Endodermal cell (in vitro differentiated cells): ENCODE measurements at regions not wholly inside any gene's neighbourhood (a gene's known extent, or its start where the extent isn't known, plus 50 kb on each side); places are given as distances from the start of the nearest gene placed in this dataset.

Source experiments
- DNase-seq: peaks from one replicate; pipeline ENCODE4 v3.0.0-alpha.2; 2017
- H3K27ac ChIP-seq: 2 replicates; pipeline ENCODE4 v1.5.1; 2013; ENCODE audit warnings: mild to moderate bottlenecking, low read depth, low read length, moderate library complexity
- H3K27me3 ChIP-seq: 2 replicates; pipeline ENCODE4 v1.6.1; 2013; ENCODE audit warnings: mild to moderate bottlenecking, low read length, moderate library complexity; ENCODE audit not compliant: insufficient read depth, control insufficient read depth, poor library complexity, severe bottlenecking
- H3K36me3 ChIP-seq: 2 replicates; pipeline ENCODE4 v1.7.0; 2013; ENCODE audit warnings: mild to moderate bottlenecking, low read length, moderate library complexity; ENCODE audit not compliant: control insufficient read depth, insufficient read depth
- H3K4me1 ChIP-seq: one replicate; pipeline ENCODE4 v1.7.0; 2013; ENCODE audit warnings: low read length; ENCODE audit not compliant: control insufficient read depth, insufficient read depth
- H3K4me3 ChIP-seq: 2 replicates; pipeline ENCODE4 v1.5.1; 2013; ENCODE audit warnings: mild to moderate bottlenecking, low read length, moderate library complexity
- H3K9ac ChIP-seq: 2 replicates; pipeline ENCODE4 v1.6.1; 2013; ENCODE audit warnings: mild to moderate bottlenecking, low read length, moderate library complexity; ENCODE audit not compliant: poor library complexity, severe bottlenecking; ENCODE audit errors: extremely low read depth
- H3K9me3 ChIP-seq: 2 replicates; pipeline ENCODE4 v1.6.1; 2013; ENCODE audit warnings: mild to moderate bottlenecking, low read length, moderate library complexity; ENCODE audit not compliant: control insufficient read depth
- H3K27ac Mint-ChIP-seq: 2 replicates; pipeline ENCODE4 v1.8.0; 2020; ENCODE audit warnings: mixed read lengths
- H3K27me3 Mint-ChIP-seq: 2 replicates; pipeline ENCODE4 v1.8.0; 2021; ENCODE audit warnings: mild to moderate bottlenecking, mixed read lengths; ENCODE audit not compliant: insufficient read depth
- H3K36me3 Mint-ChIP-seq: 2 replicates; pipeline ENCODE4 v1.8.0; 2020; ENCODE audit warnings: low read depth, mixed read lengths
- H3K4me1 Mint-ChIP-seq: 2 replicates; pipeline ENCODE4 v1.8.0; 2020; ENCODE audit warnings: mixed read lengths
- H3K4me3 Mint-ChIP-seq: 2 replicates; pipeline ENCODE4 v1.8.0; 2020; ENCODE audit warnings: mild to moderate bottlenecking, moderate library complexity, mixed read lengths
- H3K9me3 Mint-ChIP-seq: 2 replicates; pipeline ENCODE4 v1.8.0; 2020; ENCODE audit warnings: mild to moderate bottlenecking, mixed read lengths
- CTCF ChIP-seq: fragments of 200-600 bp; sonication (generic); conservative IDR thresholded peaks from 2 replicates; pipeline ENCODE4 v1.5.0; 2021; ENCODE audit warnings: antibody characterized with exemption, mild to moderate bottlenecking
- WGBS, 2 experiments: methylation state at CpG; one replicate each; pipeline versions ENCODE4 v1.1.5 to v1.1.7; 2013; ENCODE audit warnings: missing lambda C conversion rate in 2 of 2, mixed read lengths in 1 of 2; ENCODE audit not compliant: insufficient coverage in 1 of 2, insufficient read length in 1 of 2; 5-methylcytosine and 5-hydroxymethylcytosine counted together

- no peak for DNase-seq
- Mint-ChIP-seq H3K36me3 (no peaks in the 10 kb centered on the region), H3K27me3 (no peaks in the 10 kb centered on the region), H3K27ac (no peak overlapping the region), H3K9me3 (no peaks in the 10 kb centered on the region), H3K4me3 (no peak overlapping the region), H3K4me1 (peaks cover 6% of the 10 kb centered on the region)
- Histone ChIP-seq H3K27me3 (no peaks in the 10 kb centered on the region), H3K36me3 (no peaks in the 10 kb centered on the region), H3K27ac (no peak overlapping the region), H3K4me3 (no peak overlapping the region), H3K4me1 (no peaks in the 10 kb centered on the region), H3K9me3 (no peaks in the 10 kb centered on the region), H3K9ac (no peak overlapping the region)
- TF ChIP-seq CTCF = no peak
Measured at GRCh38 chr14:22073801-22074200, 400.2 kb upstream of the OR4E1 start.

GRCh38 chr14:22071006-22071405, 397.4 kb upstream of the OR4E1 start:
- peaks cover 6% of the 10 kb centered on the region for H3K4me1 Mint-ChIP-seq
- 89 to 100% methylated on average over 2 to 12 of the region's 12 CpGs for WGBS, 2 experiments
- no peaks in the 10 kb centered on the region for H3K9me3 Mint-ChIP-seq
- H3K36me3 Mint-ChIP-seq = no peaks in the 10 kb centered on the region
- H3K4me3 ChIP-seq = no peak overlapping the region
- H3K27ac ChIP-seq = no peak overlapping the region
- no peaks in the 10 kb centered on the region for H3K9me3 ChIP-seq
- H3K27me3 Mint-ChIP-seq = peaks cover 4% of the 10 kb centered on the region
- no peaks in the 10 kb centered on the region for H3K36me3 ChIP-seq
- DNase-seq = no peak
- no peak overlapping the region for H3K27ac Mint-ChIP-seq
- no peak overlapping the region for H3K4me3 Mint-ChIP-seq
- TF ChIP-seq CTCF = no peak
- H3K27me3 ChIP-seq = no peaks in the 10 kb centered on the region
- no peaks in the 10 kb centered on the region for H3K4me1 ChIP-seq
- H3K9ac ChIP-seq = no peak overlapping the region

GRCh38 chr14:22070119-22070982, 396.7 kb upstream of the OR4E1 start:
- H3K27ac Mint-ChIP-seq = no peak overlapping the region

More at GRCh38 chr14:22070119-22070982, 396.7 kb upstream of the OR4E1 start:
- H3K9ac ChIP-seq = no peak overlapping the region
- peaks cover 5% of the 10 kb centered on the region for H3K27me3 Mint-ChIP-seq
- H3K9me3 Mint-ChIP-seq = no peaks in the 10 kb centered on the region
- H3K36me3 ChIP-seq = no peaks in the 10 kb centered on the region
- peak overlapping the region; percentile 32 for H3K4me3 ChIP-seq
- WGBS, 2 experiments = 13 to 18% methylated on average over 8 to 12 of the region's 12 CpGs
- peak; percentile 80 for DNase-seq
- H3K27ac ChIP-seq = no peak overlapping the region
- peaks cover 6% of the 10 kb centered on the region for H3K4me1 Mint-ChIP-seq
- no peaks in the 10 kb centered on the region for H3K4me1 ChIP-seq
- H3K27me3 ChIP-seq = no peaks in the 10 kb centered on the region
- peak overlapping the region; percentile 42 for H3K4me3 Mint-ChIP-seq
- H3K9me3 ChIP-seq = no peaks in the 10 kb centered on the region
- TF ChIP-seq CTCF = peak; percentile 41
- no peaks in the 10 kb centered on the region for H3K36me3 Mint-ChIP-seq
